GM12874 (cell line): ENCODE measurements at regions not wholly inside any gene's neighbourhood (a gene's known extent, or its start where the extent isn't known, plus 50 kb on each side); places are given as distances from the start of the nearest gene placed in this dataset.

Source experiments
- CTCF ChIP-seq: IDR thresholded peaks from 2 replicates; pipeline ENCODE4 v1.5.1; 2011; ENCODE audit warnings: low read depth, mild to moderate bottlenecking, control low read depth, low read length, moderate library complexity; ENCODE audit not compliant: insufficient read depth

GRCh38 chr11:111444040-111444439 lies 65.0 kb upstream of the POU2AF1 start:
- no peak for TF ChIP-seq CTCF

GRCh38 chr11:111443640-111444039 lies 64.6 kb upstream of the POU2AF1 start:
- no peak for TF ChIP-seq CTCF

GRCh38 chr11:111443032-111443431 lies 64.0 kb upstream of the POU2AF1 start:
- no peak for TF ChIP-seq CTCF

- no peak for TF ChIP-seq CTCF
These were observed 62.4 kb upstream of the POU2AF1 start for GRCh38 chr11:111441443-111441842.

- TF ChIP-seq CTCF, result no peak
These were observed 61.5 kb upstream of the POU2AF1 start for GRCh38 chr11:111440416-111441205.

GRCh38 chr11:111439901-111440300 lies 60.8 kb upstream of the POU2AF1 start:
- no peak for TF ChIP-seq CTCF

GRCh38 chr11:111438846-111439520 lies 59.9 kb upstream of the POU2AF1 start:
- no peak for TF ChIP-seq CTCF
